BLaER1 (cell line): ENCODE measurements at regions not wholly inside any gene's neighbourhood (a gene's known extent, or its start where the extent isn't known, plus 50 kb on each side); places are given as distances from the start of the nearest gene placed in this dataset.
A peak's percentile ranks its signal among the peaks of the same experiment; 100 is the strongest.

Experiments used
- H3K27ac ChIP-seq: shearing (Covaris generic); formaldehyde crosslinking; 2 replicates; pipeline ENCODE4 v1.8.1; 2022
- H3K27me3 ChIP-seq: shearing (Covaris generic); formaldehyde crosslinking; 2 replicates; pipeline ENCODE4 v1.8.1; 2022
- H3K36me3 ChIP-seq: shearing (Covaris generic); formaldehyde crosslinking; 2 replicates; pipeline ENCODE4 v1.8.1; 2022
- H3K4me1 ChIP-seq: shearing (Covaris generic); formaldehyde crosslinking; 2 replicates; pipeline ENCODE4 v1.8.1; 2022
- H3K4me2 ChIP-seq: shearing (Covaris generic); formaldehyde crosslinking; 2 replicates; pipeline ENCODE4 v1.8.1; 2022
- H3K4me3 ChIP-seq: shearing (Covaris generic); formaldehyde crosslinking; 2 replicates; pipeline ENCODE4 v1.8.1; 2022
- H3K9ac ChIP-seq: shearing (Covaris generic); formaldehyde crosslinking; 2 replicates; pipeline ENCODE4 v1.8.1; 2022
- H3K9me3 ChIP-seq: shearing (Covaris generic); formaldehyde crosslinking; 2 replicates; pipeline ENCODE4 v1.8.1; 2022
- H4K20me1 ChIP-seq: shearing (Covaris generic); formaldehyde crosslinking; 2 replicates; pipeline ENCODE4 v1.8.1; 2022
- Cebpa-rat ChIP-seq: shearing (Covaris generic); IDR thresholded peaks from 2 replicates; pipeline ENCODE4 v1.8.1; 2022

DNA sequence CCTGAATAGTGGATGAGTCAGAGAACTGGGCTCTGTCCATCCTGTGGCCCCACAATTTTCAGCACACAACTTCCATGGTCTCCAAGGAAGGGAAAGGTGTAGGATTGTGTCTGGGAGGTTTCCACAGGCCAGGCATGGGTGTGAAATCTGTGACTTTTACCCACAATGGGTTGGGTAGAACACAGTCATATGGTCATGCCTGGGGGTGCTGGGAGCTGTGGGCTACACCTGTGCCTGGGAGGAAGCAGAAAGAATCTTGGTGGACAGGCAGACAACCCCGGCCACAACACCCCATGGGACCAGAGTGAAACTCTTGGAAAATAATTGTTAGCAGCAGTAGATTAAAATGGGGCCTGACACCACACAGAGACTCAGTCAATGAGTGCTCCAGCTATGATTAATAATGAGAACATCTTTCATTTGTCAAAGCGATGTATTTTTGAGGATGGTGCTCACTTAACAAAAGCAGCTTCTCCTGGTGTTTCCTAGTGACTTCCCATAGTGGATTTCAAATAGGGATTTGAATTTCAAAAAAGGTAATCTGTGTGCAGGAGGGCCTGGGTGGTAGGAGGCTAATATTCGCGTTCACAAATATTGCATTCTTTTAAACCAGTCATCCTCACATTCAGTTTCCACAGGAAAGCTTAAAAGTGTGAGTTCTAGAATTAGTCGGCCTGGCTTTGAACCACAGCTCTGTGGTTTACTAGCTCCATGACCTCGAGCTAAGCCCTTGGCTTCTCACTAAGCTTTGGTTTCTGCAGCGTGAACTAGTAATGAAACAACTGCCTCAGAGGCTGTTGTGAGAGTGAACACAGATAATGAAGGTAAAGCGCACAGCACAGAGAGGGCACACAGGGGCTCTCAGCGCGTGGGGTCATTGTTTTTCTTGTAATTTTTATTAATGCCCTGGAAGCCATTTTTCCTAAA lies 89.3 kb upstream of the UQCRFS1 start:
- H3K4me3 ChIP-seq = no peak overlapping the region
- H3K27me3 ChIP-seq = no peaks in the 10 kb centered on the region
- TF ChIP-seq Cebpa-rat = no peak
- H4K20me1 ChIP-seq = no peaks in the 10 kb centered on the region
- H3K36me3 ChIP-seq = no peaks in the 10 kb centered on the region
- peak overlapping the region; percentile 21 for H3K4me2 ChIP-seq
- H3K9me3 ChIP-seq = no peaks in the 10 kb centered on the region
- H3K4me1 ChIP-seq = peaks cover 9% of the 10 kb centered on the region; the same call in 1 of the 2 replicates
- H3K27ac ChIP-seq = no peak overlapping the region
- no peak overlapping the region for H3K9ac ChIP-seq

DNA sequence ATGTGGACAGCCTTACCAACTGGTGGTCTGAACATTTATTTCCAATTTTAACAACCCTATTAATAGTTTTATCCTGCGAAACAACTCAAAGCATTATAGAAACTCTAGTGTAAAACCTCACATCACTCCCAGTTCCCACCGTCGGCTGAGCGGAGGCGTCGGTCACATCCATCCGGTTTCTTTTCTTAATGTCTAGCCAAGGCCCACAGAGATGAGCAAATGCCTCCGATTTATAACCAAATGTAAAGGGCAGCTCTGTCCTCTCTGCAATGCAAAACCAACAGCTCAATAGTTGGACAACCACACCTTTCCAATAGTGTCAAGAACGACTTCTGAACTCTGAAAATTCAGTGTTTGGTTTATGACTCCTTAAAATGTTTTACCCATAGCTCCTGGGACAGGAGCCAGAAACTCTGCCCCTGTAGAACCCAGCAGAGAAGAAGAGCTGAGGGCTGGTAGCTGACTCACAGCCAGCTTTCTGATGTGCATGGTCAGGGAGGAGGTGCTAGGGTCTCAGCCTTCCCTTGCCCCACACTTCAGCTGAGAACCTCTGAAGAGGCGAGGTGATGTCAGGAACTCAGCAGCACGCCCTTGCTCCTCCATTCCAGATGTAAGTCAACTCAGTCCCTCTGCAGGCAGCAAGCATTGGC lies 90.2 kb upstream of the UQCRFS1 start:
- Histone ChIP-seq H3K36me3 (no peaks in the 10 kb centered on the region), H3K4me3 (no peak overlapping the region), H3K27me3 (no peaks in the 10 kb centered on the region), H3K27ac (no peak overlapping the region), H3K4me1 (peaks cover 9% of the 10 kb centered on the region; the same call in 1 of the 2 replicates), H3K9ac (no peak overlapping the region), H4K20me1 (no peaks in the 10 kb centered on the region), H3K4me2 (no peak overlapping the region), H3K9me3 (no peaks in the 10 kb centered on the region)
- TF ChIP-seq Cebpa-rat = no peak

DNA sequence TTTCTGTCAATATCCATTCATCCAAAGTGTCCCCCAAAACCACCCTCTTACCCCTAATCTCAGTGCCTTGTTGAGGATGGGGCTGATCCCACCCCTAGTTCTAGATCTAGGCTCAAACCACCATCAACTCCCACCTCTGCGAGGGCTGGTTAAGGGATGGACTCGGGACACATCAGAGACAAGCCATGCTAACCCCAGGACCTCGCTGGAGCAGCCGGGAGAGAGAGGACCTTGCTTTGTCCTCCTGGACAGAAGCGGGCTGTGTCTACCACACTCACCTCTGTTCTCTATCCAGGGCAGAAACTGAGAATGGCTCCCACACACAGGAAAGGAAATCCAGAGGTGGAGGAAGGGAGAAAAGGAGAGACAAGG lies 90.8 kb upstream of the UQCRFS1 start:
- no peak for TF ChIP-seq Cebpa-rat
- H3K4me2 ChIP-seq = no peak overlapping the region
- no peaks in the 10 kb centered on the region for H3K27me3 ChIP-seq
- H4K20me1 ChIP-seq = no peaks in the 10 kb centered on the region
- no peaks in the 10 kb centered on the region for H3K36me3 ChIP-seq
- H3K4me3 ChIP-seq = no peak overlapping the region
- H3K4me1 ChIP-seq = peaks cover 9% of the 10 kb centered on the region; the same call in 1 of the 2 replicates
- no peaks in the 10 kb centered on the region for H3K9me3 ChIP-seq
- H3K27ac ChIP-seq = no peak overlapping the region
- H3K9ac ChIP-seq = no peak overlapping the region

DNA sequence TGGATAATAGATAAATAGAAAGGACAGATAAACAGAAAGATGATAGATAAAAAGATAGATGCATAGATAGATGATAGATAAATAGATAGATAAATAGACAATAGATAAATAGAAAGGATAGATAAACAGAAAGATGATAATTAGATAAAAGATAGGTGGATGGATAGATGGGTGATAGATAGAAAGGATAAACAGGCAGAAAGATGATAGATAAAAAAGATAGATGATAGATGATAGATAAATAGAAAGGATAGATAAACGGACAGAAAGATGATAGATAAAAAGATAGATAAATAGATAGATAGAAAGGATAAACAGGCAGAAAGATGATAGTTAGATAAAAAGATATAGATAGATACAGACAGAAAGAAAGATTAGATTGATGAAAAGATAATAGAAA lies 92.3 kb upstream of the UQCRFS1 start:
- Histone ChIP-seq H3K4me1 (peaks cover 9% of the 10 kb centered on the region; the same call in 1 of the 2 replicates), H3K4me2 (no peak overlapping the region), H3K27me3 (no peaks in the 10 kb centered on the region), H3K4me3 (no peak overlapping the region), H3K9me3 (no peaks in the 10 kb centered on the region), H3K9ac (no peak overlapping the region), H3K27ac (no peak overlapping the region), H4K20me1 (no peaks in the 10 kb centered on the region), H3K36me3 (no peaks in the 10 kb centered on the region)
- no peak for TF ChIP-seq Cebpa-rat

DNA sequence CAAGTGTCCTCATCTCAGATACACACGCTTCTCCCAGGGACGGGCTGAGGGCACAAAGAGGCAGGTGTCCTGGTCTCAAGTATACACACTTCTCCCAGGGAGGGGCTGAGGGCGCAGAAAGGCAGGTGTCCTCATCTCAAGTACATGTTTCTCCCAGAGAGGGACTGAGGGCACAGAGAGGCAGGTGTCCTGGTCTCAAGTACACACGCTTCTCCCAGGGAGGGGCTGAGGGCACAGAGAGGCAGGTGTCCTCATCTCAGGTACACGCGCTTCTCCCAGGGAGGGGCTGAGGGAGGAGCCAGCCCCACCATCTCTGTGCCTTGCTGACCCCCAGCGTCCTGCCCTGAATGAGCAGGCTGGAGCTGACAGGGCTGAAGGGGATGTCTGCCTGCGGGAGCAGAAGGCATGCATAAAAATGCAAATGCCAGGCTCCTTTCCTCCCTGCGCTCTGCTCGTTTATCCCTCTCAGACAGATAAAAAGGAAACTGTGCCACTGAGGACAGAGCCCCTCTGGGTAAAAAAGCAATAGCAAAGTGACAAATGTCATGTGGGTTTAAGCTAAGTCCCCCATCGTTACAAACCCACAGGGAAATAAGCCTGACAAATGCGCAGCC lies 96.1 kb upstream of the UQCRFS1 start:
- no peak for TF ChIP-seq Cebpa-rat
- no peaks in the 10 kb centered on the region for H3K36me3 ChIP-seq
- H3K4me3 ChIP-seq = no peak overlapping the region
- no peaks in the 10 kb centered on the region for H4K20me1 ChIP-seq
- no peak overlapping the region for H3K27ac ChIP-seq
- H3K9me3 ChIP-seq = no peaks in the 10 kb centered on the region
- H3K27me3 ChIP-seq = no peaks in the 10 kb centered on the region
- H3K9ac ChIP-seq = no peak overlapping the region
- H3K4me2 ChIP-seq = no peak overlapping the region
- no peaks in the 10 kb centered on the region for H3K4me1 ChIP-seq

DNA sequence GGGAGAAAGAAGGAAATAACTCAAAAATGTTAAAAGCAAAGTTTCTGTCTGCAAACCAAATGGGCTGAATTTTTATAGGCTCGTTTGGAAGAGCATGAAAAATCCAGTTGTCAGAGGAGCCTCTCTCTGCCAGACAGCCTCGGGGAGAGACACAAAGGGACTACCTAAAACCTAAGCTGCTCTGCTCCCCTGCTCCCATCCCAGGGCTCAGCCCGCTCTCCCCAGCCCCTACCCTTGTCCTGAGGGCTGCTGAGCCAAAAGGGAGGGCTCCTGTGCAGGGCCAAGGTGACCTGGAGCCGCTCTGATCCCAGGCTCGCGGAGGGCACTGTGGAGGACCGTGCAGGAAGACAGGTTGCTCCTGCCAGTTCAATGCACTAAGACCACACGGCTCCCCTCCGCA lies 96.7 kb upstream of the UQCRFS1 start:
- no peak overlapping the region for H3K27ac ChIP-seq
- no peak for TF ChIP-seq Cebpa-rat
- no peaks in the 10 kb centered on the region for H3K36me3 ChIP-seq
- H3K9ac ChIP-seq = no peak overlapping the region
- no peaks in the 10 kb centered on the region for H3K9me3 ChIP-seq
- no peaks in the 10 kb centered on the region for H4K20me1 ChIP-seq
- H3K4me2 ChIP-seq = no peak overlapping the region
- no peaks in the 10 kb centered on the region for H3K27me3 ChIP-seq
- H3K4me3 ChIP-seq = no peak overlapping the region
- no peaks in the 10 kb centered on the region for H3K4me1 ChIP-seq

DNA sequence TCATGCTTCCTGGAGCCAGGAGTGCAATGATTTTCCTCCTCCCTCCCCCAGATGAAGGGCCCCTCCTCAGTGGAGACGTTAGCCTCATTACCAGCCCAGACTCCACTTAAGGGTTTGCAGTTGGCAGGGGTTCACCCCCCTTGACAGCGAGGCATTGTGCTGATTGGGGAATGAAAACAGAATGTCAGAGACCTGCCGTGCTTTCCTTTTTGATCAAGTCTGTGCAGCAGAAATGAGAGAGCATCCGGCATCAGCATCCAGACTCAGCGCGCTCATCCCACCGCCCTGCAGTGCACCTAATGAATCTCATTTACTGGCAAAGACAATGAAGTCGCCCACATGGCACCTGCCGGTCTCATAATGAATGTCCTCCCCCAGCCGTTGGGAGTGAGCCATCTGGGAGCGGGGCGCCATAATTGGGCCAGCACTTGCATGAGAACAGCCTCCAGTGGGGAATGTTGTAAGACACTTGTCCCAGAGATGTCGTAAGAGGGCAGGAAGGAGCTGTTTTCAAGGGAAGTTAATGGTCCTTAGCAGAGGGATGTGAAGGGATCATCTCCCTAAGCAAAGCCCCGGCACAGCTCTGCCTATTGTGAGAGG lies 98.3 kb upstream of the UQCRFS1 start:
- Histone ChIP-seq H4K20me1 (no peaks in the 10 kb centered on the region), H3K9me3 (no peaks in the 10 kb centered on the region), H3K27me3 (no peaks in the 10 kb centered on the region), H3K9ac (no peak overlapping the region), H3K4me1 (no peaks in the 10 kb centered on the region), H3K27ac (no peak overlapping the region), H3K4me2 (no peak overlapping the region), H3K36me3 (no peaks in the 10 kb centered on the region), H3K4me3 (no peak overlapping the region)
- no peak for TF ChIP-seq Cebpa-rat

DNA sequence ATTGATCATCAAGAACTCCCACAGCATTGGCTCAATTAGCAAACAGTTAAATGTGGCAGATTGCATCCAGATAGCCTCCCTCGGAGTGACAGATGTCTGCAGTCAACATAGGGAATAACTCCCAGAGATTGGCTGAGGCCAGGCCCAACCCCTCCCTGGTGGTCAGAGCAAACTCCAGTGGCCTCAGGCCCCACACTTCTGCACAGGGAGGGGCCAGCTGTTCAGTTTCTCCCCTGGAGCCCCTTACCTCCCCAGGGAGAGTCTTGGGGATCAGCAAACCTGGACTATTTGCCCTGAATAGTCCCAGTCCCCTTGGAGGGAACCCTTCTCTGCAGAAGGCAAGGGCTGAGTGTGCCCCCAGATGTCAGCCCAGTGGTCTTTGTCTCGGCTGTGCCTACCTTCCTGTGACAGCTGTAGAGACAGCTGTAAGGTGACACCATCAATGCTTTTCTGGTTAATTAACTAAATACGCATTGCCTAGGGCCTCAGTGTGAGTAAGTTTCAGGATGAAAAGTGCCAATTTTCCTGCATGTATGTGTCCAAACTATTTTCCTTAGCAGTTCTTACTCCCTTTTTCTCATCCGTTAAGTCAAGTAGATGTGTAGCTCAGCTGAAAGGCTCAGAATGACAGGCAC lies 102.7 kb upstream of the UQCRFS1 start:
- H3K4me1 ChIP-seq = no peaks in the 10 kb centered on the region
- no peak overlapping the region for H3K27ac ChIP-seq
- no peak for TF ChIP-seq Cebpa-rat
- no peak overlapping the region for H3K4me3 ChIP-seq
- no peak overlapping the region for H3K4me2 ChIP-seq
- no peak overlapping the region for H3K9ac ChIP-seq
- H3K27me3 ChIP-seq = no peaks in the 10 kb centered on the region
- no peaks in the 10 kb centered on the region for H3K36me3 ChIP-seq
- no peaks in the 10 kb centered on the region for H4K20me1 ChIP-seq
- no peaks in the 10 kb centered on the region for H3K9me3 ChIP-seq

DNA sequence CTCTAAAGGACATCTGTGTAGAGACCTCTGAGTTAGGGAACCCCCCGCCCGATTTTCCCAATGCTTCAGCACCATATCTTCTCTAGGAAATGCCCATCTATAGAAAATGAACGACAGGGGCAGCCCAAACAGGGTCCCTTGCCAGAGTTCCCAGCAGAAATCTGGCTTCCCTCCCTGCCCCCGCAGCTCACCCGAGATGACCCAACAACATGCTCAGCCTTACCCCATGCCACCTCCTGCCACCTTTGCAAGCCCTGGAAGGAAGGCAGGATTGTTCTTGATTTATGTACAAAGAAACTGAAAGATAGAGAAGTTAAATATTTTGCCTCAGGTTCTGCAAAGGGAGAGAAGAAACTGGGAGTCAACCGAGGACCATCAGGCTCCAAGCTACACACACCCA lies 105.6 kb upstream of the UQCRFS1 start:
- Histone ChIP-seq H3K4me3 (no peak overlapping the region), H3K9me3 (no peaks in the 10 kb centered on the region), H3K27ac (no peak overlapping the region), H3K27me3 (no peaks in the 10 kb centered on the region), H3K4me2 (no peak overlapping the region), H3K4me1 (no peaks in the 10 kb centered on the region), H3K36me3 (no peaks in the 10 kb centered on the region), H4K20me1 (no peaks in the 10 kb centered on the region), H3K9ac (no peak overlapping the region)
- TF ChIP-seq Cebpa-rat = no peak
